Body of pancreas (tissue), 4 donors: ENCODE measurements at regions not wholly inside any gene's neighbourhood (a gene's known extent, or its start where the extent isn't known, plus 50 kb on each side); places are given as distances from the start of the nearest gene placed in this dataset.

Experiments
- ATAC-seq: fragments of 150-250 bp; one replicate; pipeline ENCODE4 v1.9.1; 2016
- DNase-seq, 4 donors: peaks; one replicate each; pipeline ENCODE4 v3.0.0-alpha.2; 2019
- H3K27ac ChIP-seq, 4 donors: fragments of 200-600 bp; sonication (generic); 1 replicate in 3 of 4; 2 replicates in 1 of 4; pipeline versions ENCODE4 v1.5.1 to v1.6.1; 2016 to 2019; ENCODE audit warnings: mild to moderate bottlenecking in 1 of 4, mixed read lengths in 1 of 4, moderate library complexity in 1 of 4
- H3K27me3 ChIP-seq, 2 donors: fragments of 200-600 bp; sonication (generic); one replicate each; pipeline ENCODE4 v1.6.0; 2016; ENCODE audit warnings: mild to moderate bottlenecking in 1 of 2
- H3K36me3 ChIP-seq, 2 donors: fragments of 200-600 bp; sonication (generic); replicated peaks in 1 of 2; 2 replicates each; pipeline ENCODE4 v1.5.1; 2016; ENCODE audit warnings: low read depth in 2 of 2; ENCODE audit not compliant: insufficient read depth in 1 of 2
- H3K4me1 ChIP-seq: fragments of 200-600 bp; sonication (generic); one replicate; pipeline ENCODE4 v1.6.0; 2016
- H3K4me3 ChIP-seq, 2 donors: fragments of 200-600 bp; sonication (generic); 1 replicate in 1 of 2; 2 replicates in 1 of 2; pipeline ENCODE4 v1.5.1; 2016 to 2019
- H3K9me3 ChIP-seq, 3 donors: fragments of 200-600 bp; sonication (generic); 1 replicate in 2 of 3; 2 replicates in 1 of 3; pipeline ENCODE4 v1.5.1; 2016
- POLR2A ChIP-seq, 3 donors: fragments of 450-650 bp; IDR thresholded peaks; one replicate each; pipeline ENCODE4 v1.6.1; 2016; ENCODE audit warnings: antibody characterized with exemption in 3 of 3, mild to moderate bottlenecking in 2 of 3
- WGBS, 2 donors: methylation state at CpG; one replicate each; pipeline ENCODE4 v1.1.5; 2017; 5-methylcytosine and 5-hydroxymethylcytosine counted together
- intact Hi-C: fragments of 100-400 bp; cut with DNase I; formaldehyde crosslinking; loops from one replicate; pipeline ENCODE4 v1.15.1; 2023
- TF ChIP-seq, protein P1 (sequence below), 7 experiments: fragments of 450-650 bp in 4 of 7; fragments of 200-600 bp in 3 of 7; sonication (generic) in 3 of 7; IDR thresholded peaks; one replicate each; pipeline ENCODE4 v1.5.1; 2016 to 2019; ENCODE audit warnings: antibody characterized with exemption in 7 of 7

DNA sequence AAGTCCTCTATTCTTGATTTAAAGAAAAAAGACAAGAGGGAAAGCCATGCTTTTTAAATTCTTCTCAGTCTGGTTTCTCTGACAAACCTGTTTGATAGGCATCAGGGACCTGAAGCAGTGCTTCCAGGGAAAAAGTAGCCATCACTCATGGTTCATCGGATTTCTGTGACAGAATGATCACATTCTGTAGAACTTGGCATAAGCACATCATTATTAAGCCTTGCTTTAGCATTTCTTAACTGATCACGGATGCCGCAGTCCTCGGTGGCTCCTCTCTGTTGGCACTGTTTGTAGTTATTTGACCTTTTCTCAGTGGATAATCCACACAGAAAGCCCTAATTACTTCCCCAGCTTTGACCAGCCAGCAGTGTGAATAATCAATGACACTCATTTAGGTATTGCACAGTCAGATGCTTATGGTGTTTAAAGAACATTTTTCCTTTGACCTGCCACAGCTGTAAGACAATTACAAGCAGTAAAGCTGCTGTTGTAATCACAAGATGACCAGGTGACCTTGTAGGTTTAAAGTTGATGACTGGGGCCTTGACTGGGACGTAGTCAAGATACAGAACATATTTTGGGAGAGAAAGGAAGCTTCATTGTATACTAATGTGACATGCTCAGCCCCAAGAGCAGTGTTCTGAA, 64.4 kb upstream of the SKAP2 start:
- no peaks in the 10 kb centered on the region for H3K9me3 ChIP-seq
- no peaks in the 10 kb centered on the region for H3K27me3 ChIP-seq
- ATAC-seq: no peak
- 33 to 41% methylated on average over 5 of the region's 5 CpGs for WGBS, 2 donors
- TF ChIP-seq, protein P1, sequence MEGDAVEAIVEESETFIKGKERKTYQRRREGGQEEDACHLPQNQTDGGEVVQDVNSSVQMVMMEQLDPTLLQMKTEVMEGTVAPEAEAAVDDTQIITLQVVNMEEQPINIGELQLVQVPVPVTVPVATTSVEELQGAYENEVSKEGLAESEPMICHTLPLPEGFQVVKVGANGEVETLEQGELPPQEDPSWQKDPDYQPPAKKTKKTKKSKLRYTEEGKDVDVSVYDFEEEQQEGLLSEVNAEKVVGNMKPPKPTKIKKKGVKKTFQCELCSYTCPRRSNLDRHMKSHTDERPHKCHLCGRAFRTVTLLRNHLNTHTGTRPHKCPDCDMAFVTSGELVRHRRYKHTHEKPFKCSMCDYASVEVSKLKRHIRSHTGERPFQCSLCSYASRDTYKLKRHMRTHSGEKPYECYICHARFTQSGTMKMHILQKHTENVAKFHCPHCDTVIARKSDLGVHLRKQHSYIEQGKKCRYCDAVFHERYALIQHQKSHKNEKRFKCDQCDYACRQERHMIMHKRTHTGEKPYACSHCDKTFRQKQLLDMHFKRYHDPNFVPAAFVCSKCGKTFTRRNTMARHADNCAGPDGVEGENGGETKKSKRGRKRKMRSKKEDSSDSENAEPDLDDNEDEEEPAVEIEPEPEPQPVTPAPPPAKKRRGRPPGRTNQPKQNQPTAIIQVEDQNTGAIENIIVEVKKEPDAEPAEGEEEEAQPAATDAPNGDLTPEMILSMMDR (IDR thresholded peaks at IDR 0.05): no peak
- no peak for TF ChIP-seq POLR2A (IDR thresholded peaks at IDR 0.05)
- H3K4me3 ChIP-seq: no peak overlapping the region
- H3K36me3 ChIP-seq: no peaks in the 10 kb centered on the region
- no peak overlapping the region for H3K27ac ChIP-seq
- intact Hi-C loops: no loop called here
- no peaks in the 10 kb centered on the region for H3K4me1 ChIP-seq
- DNase-seq: no peak

DNA sequence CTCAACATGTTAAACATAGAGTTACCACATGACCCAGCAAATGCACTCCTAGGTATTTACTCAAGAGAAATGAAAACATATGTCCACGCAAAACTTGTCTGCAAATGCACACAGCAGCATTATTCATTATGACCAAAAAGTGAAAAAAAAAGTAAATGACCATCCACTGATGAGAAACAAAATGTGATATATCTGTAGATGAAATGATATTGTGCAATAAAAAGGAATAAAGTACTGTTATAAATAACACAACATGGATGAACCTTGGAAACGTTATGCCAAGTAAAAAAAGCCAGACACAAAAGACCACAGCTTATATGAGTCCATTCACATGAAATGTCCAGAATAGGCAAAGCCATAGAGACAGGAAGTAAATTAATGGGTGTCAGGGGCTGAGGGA, 61.4 kb upstream of the SKAP2 start:
- 39 to 43% methylated on average over 2 of the region's 2 CpGs for WGBS, 2 donors
- no peak for ATAC-seq
- no peak for TF ChIP-seq POLR2A (IDR thresholded peaks at IDR 0.05)
- TF ChIP-seq, protein P1 (IDR thresholded peaks at IDR 0.05): no peak
- H3K27ac ChIP-seq: no peak overlapping the region
- no peaks in the 10 kb centered on the region for H3K27me3 ChIP-seq
- H3K9me3 ChIP-seq: no peaks in the 10 kb centered on the region
- no peaks in the 10 kb centered on the region for H3K4me1 ChIP-seq
- DNase-seq: no peak
- H3K4me3 ChIP-seq: no peak overlapping the region
- H3K36me3 ChIP-seq: no peaks in the 10 kb centered on the region
- intact Hi-C loops: no loop called here

DNA sequence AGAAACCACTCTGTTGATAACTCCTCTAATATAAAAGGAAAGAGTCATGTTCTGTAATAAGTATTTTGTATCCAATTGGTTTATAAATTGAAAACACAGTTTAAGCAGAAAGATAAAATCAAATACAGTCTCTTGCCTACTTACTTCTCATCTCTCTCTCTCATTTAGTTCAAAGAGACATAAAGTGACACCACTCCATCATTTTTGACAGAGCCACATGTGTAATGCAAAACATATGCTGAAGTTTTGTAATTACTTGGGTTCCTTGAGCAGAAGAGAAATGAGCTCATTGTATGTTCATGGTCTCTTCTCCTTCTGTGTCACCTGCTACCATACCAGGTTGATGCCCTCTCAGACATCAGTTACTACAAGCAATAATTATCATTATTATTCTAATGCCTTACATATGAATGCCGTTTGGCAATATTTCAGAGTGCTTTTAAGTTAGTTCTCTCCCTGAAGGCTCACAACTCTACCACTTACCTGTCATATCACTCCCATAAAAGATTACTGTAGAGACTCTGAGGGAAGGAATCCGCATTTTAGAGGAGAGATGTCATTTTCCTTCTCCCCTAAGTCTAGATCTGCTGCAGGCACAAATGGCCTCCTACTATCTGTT, 59.9 kb upstream of the SKAP2 start:
- intact Hi-C loops: no loop called here
- no peak overlapping the region for H3K27ac ChIP-seq
- no peaks in the 10 kb centered on the region for H3K4me1 ChIP-seq

GRCh38 chr7:26919906-26920493, 55.6 kb upstream of the SKAP2 start:
- TF ChIP-seq, protein P1 (IDR thresholded peaks at IDR 0.05): no peak
- no peak for TF ChIP-seq POLR2A (IDR thresholded peaks at IDR 0.05)
- H3K27me3 ChIP-seq: no peaks in the 10 kb centered on the region
- ATAC-seq (no peak), DNase-seq (no peak)
- no peaks in the 10 kb centered on the region for H3K4me1 ChIP-seq
- H3K4me3 ChIP-seq: no peak overlapping the region
- H3K36me3 ChIP-seq: no peaks in the 10 kb centered on the region
- 47 to 58% methylated on average over 2 of the region's 2 CpGs for WGBS, 2 donors
- H3K27ac ChIP-seq: no peak overlapping the region
- intact Hi-C loops: no loop called here
- no peaks in the 10 kb centered on the region for H3K9me3 ChIP-seq

More for the DNA sequence above, 59.9 kb upstream of the SKAP2 start:
- H3K9me3 ChIP-seq: no peaks in the 10 kb centered on the region
- 64 to 80% methylated on average over 2 of the region's 2 CpGs for WGBS, 2 donors
- no peak overlapping the region for H3K4me3 ChIP-seq
- ATAC-seq (no peak), DNase-seq (no peak)
- H3K36me3 ChIP-seq: no peaks in the 10 kb centered on the region
- TF ChIP-seq, protein P1 (IDR thresholded peaks at IDR 0.05): no peak
- TF ChIP-seq POLR2A (IDR thresholded peaks at IDR 0.05): no peak
- no peaks in the 10 kb centered on the region for H3K27me3 ChIP-seq
